ENCODE measurements at regions not wholly inside any gene's neighbourhood (a gene's known extent, or its start where the extent isn't known, plus 50 kb on each side); places are given as distances from the start of the nearest gene placed in this dataset.

- 86 to 91% (median 89%) methylated on average over 2 of the region's 2 CpGs for WGBS, 3 donors
- no peaks in the 10 kb centered on the region for H3K36me3 ChIP-seq
- DNase-seq, result no peak
- intact Hi-C loops (cut with DNase I), result no loop called here
- no peak overlapping the region for H3K27ac ChIP-seq
- no peaks in the 10 kb centered on the region for H3K9me3 ChIP-seq
- H3K27me3 ChIP-seq, result no peaks in the 10 kb centered on the region
- H3K4me1 ChIP-seq (ENCODE audit: insufficient read depth), result peaks cover 3% of the 10 kb centered on the region
- TF ChIP-seq CTCF (IDR thresholded peaks at IDR 0.05) (no peak), EP300 (IDR thresholded peaks at IDR 0.05) (no peak), POLR2A (IDR thresholded peaks at IDR 0.05) (no peak)
- no peak overlapping the region for H3K4me3 ChIP-seq
Measured at GRCh38 chr5:58122157-58122556, 337.7 kb downstream of the PLK2 start.

GRCh38 chr5:58121391-58121790 lies 338.5 kb downstream of the PLK2 start:
- WGBS, 3 donors, result 96 to 97% (median 96%) methylated on average over 2 of the region's 2 CpGs
- TF ChIP-seq POLR2A (IDR thresholded peaks at IDR 0.05) (no peak), EP300 (IDR thresholded peaks at IDR 0.05) (no peak), CTCF (IDR thresholded peaks at IDR 0.05) (no peak)
- H3K27ac ChIP-seq, result no peak overlapping the region
- H3K36me3 ChIP-seq, result no peaks in the 10 kb centered on the region
- intact Hi-C loops (cut with DNase I), result no loop called here
- peaks cover 2% of the 10 kb centered on the region for H3K4me1 ChIP-seq (ENCODE audit: insufficient read depth)
- no peaks in the 10 kb centered on the region for H3K27me3 ChIP-seq
- no peaks in the 10 kb centered on the region for H3K9me3 ChIP-seq
- DNase-seq, result no peak
- H3K4me3 ChIP-seq, result no peak overlapping the region

GRCh38 chr5:58117542-58117941 lies 342.3 kb downstream of the PLK2 start:
- no peak for DNase-seq
- H3K36me3 ChIP-seq, result no peaks in the 10 kb centered on the region
- H3K4me3 ChIP-seq, result no peak overlapping the region
- H3K9me3 ChIP-seq, result no peaks in the 10 kb centered on the region
- no peak overlapping the region for H3K27ac ChIP-seq
- TF ChIP-seq CTCF (IDR thresholded peaks at IDR 0.05) (no peak), EP300 (IDR thresholded peaks at IDR 0.05) (no peak), POLR2A (IDR thresholded peaks at IDR 0.05) (no peak)
- WGBS, 3 donors, result 68 to 74% (median 70%) methylated on average over 2 of the region's 2 CpGs
- no peaks in the 10 kb centered on the region for H3K4me1 ChIP-seq (ENCODE audit: insufficient read depth)
- H3K27me3 ChIP-seq, result no peaks in the 10 kb centered on the region
- intact Hi-C loops (cut with DNase I), result no loop called here

- Histone ChIP-seq H3K27ac (no peak overlapping the region), H3K9me3 (no peaks in the 10 kb centered on the region), H3K4me1 (ENCODE audit: insufficient read depth) (no peaks in the 10 kb centered on the region), H3K4me3 (no peak overlapping the region), H3K27me3 (no peaks in the 10 kb centered on the region), H3K36me3 (no peaks in the 10 kb centered on the region)
- WGBS, 3 donors, result 59 to 85% (median 78%) methylated on average over 3 of the region's 3 CpGs
- intact Hi-C loops (cut with DNase I), result no loop called here
- TF ChIP-seq CTCF (IDR thresholded peaks at IDR 0.05), result no peak
- TF ChIP-seq POLR2A (IDR thresholded peaks at IDR 0.05), result no peak
- TF ChIP-seq EP300 (IDR thresholded peaks at IDR 0.05), result no peak
- DNase-seq, result no peak
Measured at GRCh38 chr5:58116346-58116745, 343.5 kb downstream of the PLK2 start.

GRCh38 chr5:58115811-58116210 lies 344.1 kb downstream of the PLK2 start:
- H3K27ac ChIP-seq, result no peak overlapping the region
- H3K9me3 ChIP-seq, result no peaks in the 10 kb centered on the region
- intact Hi-C loops (cut with DNase I), result no loop called here
- no peaks in the 10 kb centered on the region for H3K4me1 ChIP-seq (ENCODE audit: insufficient read depth)
- TF ChIP-seq POLR2A (IDR thresholded peaks at IDR 0.05) (no peak), EP300 (IDR thresholded peaks at IDR 0.05) (no peak), CTCF (IDR thresholded peaks at IDR 0.05) (no peak)
- WGBS, 3 donors, result 93 to 97% (median 95%) methylated on average over 1 of the region's 1 CpG
- H3K36me3 ChIP-seq, result no peaks in the 10 kb centered on the region
- no peak for DNase-seq
- H3K4me3 ChIP-seq, result no peak overlapping the region
- no peaks in the 10 kb centered on the region for H3K27me3 ChIP-seq

All from ovary (tissue), 7 donors.